BLaER1 treated with 17β-estradiol and CSF1 and Interleukin-3, amounts not matched to agents 10 nM and 100 nM (cell line): ENCODE measurements at regions not wholly inside any gene's neighbourhood (a gene's known extent, or its start where the extent isn't known, plus 50 kb on each side); places are given as distances from the start of the nearest gene placed in this dataset.
A peak's percentile ranks its signal among the peaks of the same experiment; 100 is the strongest.

Source experiments
- H3K27ac ChIP-seq, 11 experiments: shearing (Covaris generic); formaldehyde crosslinking; 2 replicates each; pipeline ENCODE4 v1.8.1; 2022
- H3K27me3 ChIP-seq, 11 experiments: shearing (Covaris generic); formaldehyde crosslinking; 2 replicates each; pipeline ENCODE4 v1.8.1; 2022
- H3K36me3 ChIP-seq, 11 experiments: shearing (Covaris generic); formaldehyde crosslinking; 2 replicates each; pipeline ENCODE4 v1.8.1; 2022
- H3K4me1 ChIP-seq, 10 experiments: shearing (Covaris generic); formaldehyde crosslinking; 2 replicates each; pipeline ENCODE4 v1.8.1; 2022
- H3K4me2 ChIP-seq, 11 experiments: shearing (Covaris generic); formaldehyde crosslinking; 2 replicates each; pipeline ENCODE4 v1.8.1; 2022
- H3K4me3 ChIP-seq, 10 experiments: shearing (Covaris generic); formaldehyde crosslinking; 2 replicates each; pipeline ENCODE4 v1.8.1; 2022
- H3K9ac ChIP-seq, 11 experiments: shearing (Covaris generic); formaldehyde crosslinking; 2 replicates each; pipeline ENCODE4 v1.8.1; 2022
- H3K9me3 ChIP-seq, 11 experiments: shearing (Covaris generic); formaldehyde crosslinking; replicated peaks in 1 of 11; 2 replicates each; pipeline ENCODE4 v1.8.1; 2022
- H4K20me1 ChIP-seq, 11 experiments: shearing (Covaris generic); formaldehyde crosslinking; 2 replicates each; pipeline ENCODE4 v1.8.1; 2022
- Cebpa-rat ChIP-seq, 11 experiments: shearing (Covaris generic); IDR thresholded peaks; 2 replicates each; pipeline ENCODE4 v1.8.1; 2022

DNA sequence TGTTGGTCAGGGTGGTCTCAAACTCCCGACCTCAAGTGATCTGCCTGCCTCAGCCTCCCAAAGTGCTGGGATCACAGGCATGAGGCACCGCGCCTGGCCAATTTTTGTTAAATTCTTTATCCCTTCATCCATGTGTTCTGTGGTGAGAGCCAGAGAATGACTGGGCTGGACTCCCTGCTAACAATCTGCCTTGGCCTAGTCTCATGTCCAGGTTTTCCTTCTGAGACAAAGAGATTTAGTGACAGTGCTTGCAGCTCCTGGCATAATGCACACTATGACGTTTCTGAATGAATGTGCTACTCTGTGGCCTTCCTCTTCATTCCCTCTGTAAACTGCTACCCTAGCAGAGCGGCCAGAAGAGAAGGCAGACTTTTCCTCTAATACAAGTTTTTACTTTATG lies 79.3 kb downstream of the FOXD1 start:
- peaks cover 0 to 8% (median 0%) of the 10 kb centered on the region in 10 experiments; a peak in 1 of 20 replicates for H3K4me1 ChIP-seq
- H4K20me1 ChIP-seq, result no peaks in the 10 kb centered on the region

DNA sequence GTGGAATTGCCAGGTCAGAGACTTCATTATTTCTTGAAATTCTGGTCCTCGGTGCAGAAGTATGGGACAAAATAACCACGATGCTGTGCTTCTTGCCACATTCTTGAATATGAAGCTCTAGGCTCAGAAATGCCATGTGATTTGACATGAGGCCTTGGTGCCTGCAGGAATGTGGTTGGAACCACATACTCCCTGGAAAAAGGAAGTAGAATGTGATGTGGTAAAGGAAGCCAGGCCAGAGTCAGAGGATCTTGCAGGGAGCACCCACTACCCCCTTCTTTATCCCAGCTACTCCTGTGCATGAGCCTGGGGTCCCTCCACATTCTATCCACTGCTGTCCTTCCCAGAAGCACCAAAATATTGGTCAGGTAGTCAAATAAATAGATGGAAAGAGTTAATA lies 80.9 kb downstream of the FOXD1 start:
- H3K36me3 ChIP-seq, result no peaks in the 10 kb centered on the region
- no peak overlapping the region for H3K9ac ChIP-seq
- H3K4me3 ChIP-seq, result no peak overlapping the region
- TF ChIP-seq Cebpa-rat (IDR thresholded peaks at IDR 0.05), result no peak
- H3K4me2 ChIP-seq, result peak overlapping the region in 1 of 11 experiments; percentile 3; a peak in 1 of 22 replicates
- H3K4me1 ChIP-seq, result peaks cover 0 to 8% (median 0%) of the 10 kb centered on the region in 10 experiments; a peak in 1 of 20 replicates
- no peaks in the 10 kb centered on the region for H4K20me1 ChIP-seq
- no peaks in the 10 kb centered on the region for H3K27me3 ChIP-seq
- H3K27ac ChIP-seq, result no peak overlapping the region
- H3K9me3 ChIP-seq, result no peaks in the 10 kb centered on the region

More for the DNA sequence above, 79.3 kb downstream of the FOXD1 start:
- no peak overlapping the region for H3K27ac ChIP-seq
- no peak overlapping the region for H3K4me3 ChIP-seq
- TF ChIP-seq Cebpa-rat (IDR thresholded peaks at IDR 0.05), result no peak
- no peaks in the 10 kb centered on the region for H3K9me3 ChIP-seq
- no peak overlapping the region for H3K9ac ChIP-seq
- H3K27me3 ChIP-seq, result no peaks in the 10 kb centered on the region
- H3K36me3 ChIP-seq, result no peaks in the 10 kb centered on the region
- H3K4me2 ChIP-seq, result no peak overlapping the region

DNA sequence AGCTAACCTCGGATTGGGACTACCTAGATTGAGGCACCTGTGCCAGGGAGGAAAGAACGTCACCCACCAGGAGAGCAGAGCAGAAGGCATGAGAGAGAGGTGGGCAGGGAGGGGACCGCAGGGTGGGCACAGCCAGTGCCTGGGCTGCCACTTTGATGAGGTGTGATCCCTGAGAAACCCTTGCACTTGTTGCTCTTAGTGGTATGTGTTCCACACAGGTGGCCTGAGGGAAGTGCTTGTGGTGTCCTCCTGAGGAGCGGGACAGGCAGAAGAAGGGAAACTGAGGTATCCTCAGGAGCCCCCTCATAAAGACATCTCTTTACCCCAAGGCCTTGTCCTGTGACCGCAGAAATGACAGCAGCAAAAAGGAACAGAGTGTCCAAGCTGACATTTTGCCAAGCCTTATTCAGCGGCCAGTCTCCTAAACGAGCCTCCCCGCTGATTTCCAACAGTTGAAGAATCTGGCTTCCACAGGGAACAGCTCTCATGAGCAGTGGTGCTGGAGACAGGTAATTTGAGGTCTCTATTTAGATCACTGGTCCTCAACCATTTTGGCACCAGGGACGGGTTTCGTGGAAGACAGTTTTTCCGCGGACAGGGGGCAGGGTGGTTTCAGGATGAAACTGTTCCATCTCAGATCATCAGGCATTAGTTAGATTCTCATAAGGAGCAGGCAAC lies 82.4 kb downstream of the FOXD1 start:
- Histone ChIP-seq H3K9me3 (no peaks in the 10 kb centered on the region), H3K9ac (no peak overlapping the region), H3K36me3 (no peaks in the 10 kb centered on the region), H3K4me1 (peaks cover 0 to 8% (median 0%) of the 10 kb centered on the region in 10 experiments; a peak in 1 of 20 replicates), H3K27me3 (no peaks in the 10 kb centered on the region), H3K4me2 (0 out of 22 replicates have a peak overlapping the region, but pooled peaks of 1 of the 11 experiments have one; percentile 14), H3K27ac (no peak overlapping the region), H3K4me3 (no peak overlapping the region), H4K20me1 (no peaks in the 10 kb centered on the region)
- TF ChIP-seq Cebpa-rat (IDR thresholded peaks at IDR 0.05), result no peak

DNA sequence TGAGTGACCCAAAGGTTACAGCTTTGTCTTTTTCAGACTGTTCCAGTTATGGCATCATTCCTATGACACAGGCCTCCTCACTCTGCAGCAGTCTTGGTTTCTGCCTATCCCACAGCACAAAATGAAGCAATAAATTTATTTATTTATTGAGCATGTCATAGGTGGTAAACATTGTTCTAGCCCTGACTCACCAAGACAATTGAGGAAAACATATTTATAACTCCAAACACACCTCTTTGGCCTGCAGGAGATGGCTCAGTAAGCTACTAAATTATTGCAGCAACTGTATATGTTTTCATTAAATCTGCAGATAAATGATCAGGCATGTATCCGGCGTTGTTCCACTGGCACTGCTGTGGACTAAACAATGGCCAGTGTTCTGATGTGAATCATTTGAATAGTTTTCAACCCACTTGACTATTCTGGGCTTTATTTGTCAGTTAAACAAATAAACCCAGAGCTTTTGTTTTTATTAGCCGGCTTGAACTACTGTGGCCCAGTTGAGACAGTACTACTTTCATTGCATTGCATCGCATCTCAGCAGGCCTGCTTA lies 83.2 kb downstream of the FOXD1 start:
- H3K27ac ChIP-seq, result no peak overlapping the region
- no peaks in the 10 kb centered on the region for H3K9me3 ChIP-seq
- H3K4me2 ChIP-seq, result 0 out of 22 replicates have a peak overlapping the region, but pooled peaks of 1 of the 11 experiments have one; percentile 14
- no peaks in the 10 kb centered on the region for H3K27me3 ChIP-seq
- TF ChIP-seq Cebpa-rat (IDR thresholded peaks at IDR 0.05), result no peak
- H4K20me1 ChIP-seq, result no peaks in the 10 kb centered on the region
- H3K36me3 ChIP-seq, result no peaks in the 10 kb centered on the region
- peaks cover 0 to 8% (median 0%) of the 10 kb centered on the region in 10 experiments; a peak in 1 of 20 replicates for H3K4me1 ChIP-seq
- H3K9ac ChIP-seq, result no peak overlapping the region
- H3K4me3 ChIP-seq, result no peak overlapping the region

DNA sequence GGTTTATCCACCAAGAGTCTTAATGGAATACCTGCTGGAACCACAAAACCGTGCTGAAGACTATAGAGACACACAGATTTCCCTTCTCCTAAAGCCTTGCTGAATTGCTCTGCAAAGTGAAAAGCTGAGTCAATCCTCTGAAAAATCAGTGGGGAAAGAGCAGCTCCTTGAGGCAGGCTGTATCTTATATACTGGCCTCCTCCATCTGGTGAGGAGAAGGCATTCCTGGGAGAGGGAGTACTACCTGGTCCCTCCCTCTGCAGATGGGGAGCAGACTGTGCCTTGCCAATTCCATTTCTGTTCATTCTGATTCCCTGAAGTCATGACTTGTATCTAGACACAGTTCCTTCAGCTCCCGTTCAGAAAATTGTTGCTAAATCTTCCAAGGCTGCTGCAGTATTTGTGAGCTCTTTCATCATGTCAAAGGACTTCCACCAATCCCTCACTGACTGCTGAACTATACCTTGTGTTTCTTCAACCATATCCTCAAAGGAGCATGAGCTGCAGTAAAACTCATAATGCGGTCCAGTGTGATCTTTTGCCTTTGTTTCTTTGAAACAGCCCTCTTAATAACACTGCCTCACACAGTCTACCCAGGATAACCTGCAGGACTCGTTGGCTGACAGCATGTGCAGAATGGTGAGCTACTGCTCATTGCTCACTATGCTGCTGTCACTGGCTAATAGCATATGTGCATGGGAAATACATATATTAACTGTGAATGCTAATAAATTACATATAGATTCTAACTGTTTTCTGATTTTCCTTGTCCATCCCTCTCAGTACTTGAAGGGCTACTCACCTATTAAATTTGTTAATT lies 84.5 kb downstream of the FOXD1 start:
- no peak overlapping the region for H3K4me2 ChIP-seq
- H3K9me3 ChIP-seq, result no peaks in the 10 kb centered on the region
- peaks cover 0 to 8% (median 0%) of the 10 kb centered on the region in 10 experiments; a peak in 1 of 20 replicates for H3K4me1 ChIP-seq
- no peak overlapping the region for H3K4me3 ChIP-seq
- no peaks in the 10 kb centered on the region for H3K36me3 ChIP-seq
- H3K27ac ChIP-seq, result no peak overlapping the region
- no peaks in the 10 kb centered on the region for H3K27me3 ChIP-seq
- H3K9ac ChIP-seq, result no peak overlapping the region
- H4K20me1 ChIP-seq, result no peaks in the 10 kb centered on the region
- no peak for TF ChIP-seq Cebpa-rat (IDR thresholded peaks at IDR 0.05)

DNA sequence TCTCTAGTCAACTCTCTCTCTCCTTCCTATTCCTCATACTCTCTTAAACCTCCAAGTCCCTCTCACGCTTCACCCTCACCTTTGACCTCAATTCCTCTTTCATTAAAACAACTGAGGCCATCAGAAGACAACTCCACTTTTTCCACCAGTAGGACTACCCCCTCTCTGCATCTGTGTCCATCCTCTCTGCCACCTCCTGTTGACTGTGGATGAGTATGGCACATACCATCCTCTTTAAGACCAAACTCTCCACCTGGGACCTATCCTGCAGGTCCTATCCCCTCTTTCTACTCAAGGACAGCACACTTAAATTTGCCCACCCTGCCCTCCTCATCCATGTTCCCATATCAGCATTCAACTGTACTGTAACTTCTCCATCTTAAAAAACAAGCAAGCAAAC lies 89.2 kb downstream of the FOXD1 start:
- Histone ChIP-seq H3K9ac (no peak overlapping the region), H3K27ac (no peak overlapping the region), H3K27me3 (no peaks in the 10 kb centered on the region), H4K20me1 (no peaks in the 10 kb centered on the region), H3K36me3 (no peaks in the 10 kb centered on the region), H3K9me3 (no peaks in the 10 kb centered on the region), H3K4me3 (no peak overlapping the region), H3K4me2 (no peak overlapping the region), H3K4me1 (no peaks in the 10 kb centered on the region)
- no peak for TF ChIP-seq Cebpa-rat (IDR thresholded peaks at IDR 0.05)

DNA sequence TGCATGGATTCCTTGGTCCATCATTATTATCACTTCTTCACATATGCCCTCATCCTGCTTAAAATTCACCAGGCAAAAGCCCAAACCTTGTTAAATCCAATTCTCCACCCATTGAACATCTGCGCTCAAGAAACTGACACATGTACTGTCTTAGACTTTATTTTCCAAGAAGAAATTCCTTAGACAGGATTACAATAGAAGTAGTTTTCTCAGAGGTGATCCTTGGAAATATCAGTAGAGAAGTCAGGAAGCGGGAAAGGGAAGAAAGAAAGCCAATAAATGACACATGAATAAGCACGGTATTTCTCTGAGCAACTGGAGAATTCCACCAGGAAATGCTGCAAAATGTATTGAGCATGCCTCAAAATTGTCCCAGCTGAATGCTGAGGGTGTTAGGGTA lies 90.2 kb downstream of the FOXD1 start:
- Histone ChIP-seq H3K27ac (no peak overlapping the region), H4K20me1 (no peaks in the 10 kb centered on the region), H3K9me3 (peaks cover 0 to 4% (median 0%) of the 10 kb centered on the region in 11 experiments; a peak in 1 of 22 replicates), H3K4me1 (0 out of 20 replicates have a peak, but pooled peaks cover 0 to 3% (median 0%) of the 10 kb centered on the region in 10 experiments), H3K27me3 (no peaks in the 10 kb centered on the region), H3K4me2 (no peak overlapping the region), H3K36me3 (no peaks in the 10 kb centered on the region), H3K9ac (no peak overlapping the region), H3K4me3 (no peak overlapping the region)
- no peak for TF ChIP-seq Cebpa-rat (IDR thresholded peaks at IDR 0.05)

DNA sequence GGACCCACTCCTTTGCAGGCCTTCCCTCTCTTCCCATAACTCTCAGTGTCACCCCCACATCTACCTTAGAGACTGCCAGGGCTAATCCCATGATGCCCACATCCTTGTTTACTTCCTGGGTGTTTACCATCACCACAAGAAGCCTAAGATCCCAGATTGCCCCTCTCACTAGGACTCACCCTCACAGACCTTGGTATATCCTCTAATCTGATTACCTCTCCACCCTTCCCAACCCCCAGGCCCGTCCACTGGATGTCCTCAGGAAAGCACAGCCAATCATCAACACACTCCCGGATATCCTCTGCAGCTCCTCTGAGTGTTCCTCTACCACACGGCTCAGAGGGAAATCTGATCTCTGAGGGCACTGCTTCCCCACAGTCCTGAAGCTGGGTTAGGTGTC lies 91.0 kb downstream of the FOXD1 start:
- no peak for TF ChIP-seq Cebpa-rat (IDR thresholded peaks at IDR 0.05)
- Histone ChIP-seq H3K4me2 (no peak overlapping the region), H3K4me1 (peaks cover 0 to 11% (median 0%) of the 10 kb centered on the region in 10 experiments; a peak in 1 of 20 replicates), H4K20me1 (no peaks in the 10 kb centered on the region), H3K27me3 (no peaks in the 10 kb centered on the region), H3K9me3 (peaks cover 0 to 8% (median 0%) of the 10 kb centered on the region in 11 experiments; a peak in 3 of 22 replicates), H3K36me3 (no peaks in the 10 kb centered on the region), H3K9ac (no peak overlapping the region), H3K4me3 (no peak overlapping the region), H3K27ac (no peak overlapping the region)

DNA sequence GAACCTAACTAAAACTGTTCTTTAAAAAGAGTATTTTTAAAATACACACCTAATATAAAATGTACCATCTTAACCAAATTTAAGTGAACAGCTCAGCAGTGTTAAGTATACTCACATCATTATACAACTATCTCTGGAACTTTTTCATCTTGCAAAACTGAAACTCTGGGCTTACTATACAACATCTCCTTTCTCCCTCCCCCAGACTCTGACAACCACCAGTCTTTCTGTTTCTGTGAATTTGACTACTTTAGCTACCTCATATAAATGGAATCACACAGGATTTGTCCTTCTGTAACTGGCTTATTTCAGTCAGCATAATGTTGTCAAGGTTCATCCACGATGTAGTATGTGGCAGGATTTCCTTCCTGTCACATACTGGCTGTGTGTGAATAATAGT lies 93.5 kb downstream of the FOXD1 start:
- Histone ChIP-seq H3K4me2 (no peak overlapping the region), H3K4me3 (no peak overlapping the region), H3K9ac (no peak overlapping the region), H3K4me1 (peaks cover 0 to 15% (median 0%) of the 10 kb centered on the region in 10 experiments; a peak in 1 of 20 replicates), H4K20me1 (no peaks in the 10 kb centered on the region), H3K9me3 (peaks cover 5 to 33% (median 17%) of the 10 kb centered on the region in 11 experiments; a peak in 20 of 22 replicates), H3K27ac (no peak overlapping the region), H3K27me3 (no peaks in the 10 kb centered on the region), H3K36me3 (no peaks in the 10 kb centered on the region)
- no peak for TF ChIP-seq Cebpa-rat (IDR thresholded peaks at IDR 0.05)
